WTC11 (cell line): ENCODE measurements at regions not wholly inside any gene's neighbourhood (a gene's known extent, or its start where the extent isn't known, plus 50 kb on each side); places are given as distances from the start of the nearest gene placed in this dataset.

ENCODE experiments used
- ATAC-seq: fragments of 200-7000 bp; cut with Tn5 transposase; 2 replicates; pipeline ENCODE4 v1.10.0; 2021; ENCODE audit warnings: mild to moderate bottlenecking, moderate library complexity
- CTCF ChIA-PET: fragments of 300-600 bp; sonication (Branson Sonifier 250); formaldehyde crosslinking; loops from one replicate; lab custom pipeline; 2021; ENCODE audit warnings: antibody characterized with exemption; lab: Charles Lee
- POLR2A ChIA-PET: fragments of 350-600 bp; sonication (Branson Sonifier 250); formaldehyde crosslinking; loops from one replicate; lab custom pipeline; 2021; ENCODE audit warnings: antibody characterized with exemption; lab: Charles Lee
- DNase-seq: peaks from one replicate; pipeline ENCODE4 v3.0.0; 2021; ENCODE audit warnings: low spot score
- H3K27ac Mint-ChIP-seq: 2 replicates; pipeline ENCODE4 v1.8.0; 2021; ENCODE audit warnings: mixed read lengths
- H3K27me3 Mint-ChIP-seq: 2 replicates; pipeline ENCODE4 v1.8.0; 2021; ENCODE audit warnings: low read depth, mild to moderate bottlenecking, moderate library complexity, mixed read lengths
- H3K36me3 Mint-ChIP-seq: 2 replicates; pipeline ENCODE4 v1.8.0; 2021; ENCODE audit warnings: mixed read lengths
- H3K4me1 Mint-ChIP-seq: 2 replicates; pipeline ENCODE4 v1.8.0; 2022; ENCODE audit warnings: mixed read lengths
- H3K4me3 Mint-ChIP-seq: 2 replicates; pipeline ENCODE4 v1.8.0; 2021; ENCODE audit warnings: mild to moderate bottlenecking, moderate library complexity, mixed read lengths
- H3K9me3 Mint-ChIP-seq: 2 replicates; pipeline ENCODE4 v1.8.0; 2021; ENCODE audit warnings: mixed read lengths
- AR ChIP-seq: fragments of 250-450 bp; sonication (Bioruptor Pico); IDR thresholded peaks from 2 replicates; pipeline ENCODE4 v1.9.0; 2021; ENCODE audit warnings: mild to moderate bottlenecking
- ATF1 ChIP-seq: sonication (generic); formaldehyde crosslinking; IDR thresholded peaks from 2 replicates; pipeline ENCODE4 v1.8.1; 2023; ENCODE audit warnings: mild to moderate bottlenecking, moderate library complexity, missing genetic modification reagents
- CDX4 ChIP-seq: fragments of 250-450 bp; sonication (Bioruptor Pico); IDR thresholded peaks from 2 replicates; pipeline ENCODE4 v1.9.0; 2021; ENCODE audit warnings: moderate library complexity, mild to moderate bottlenecking, inconsistent platforms, borderline replicate concordance
- E2F4 ChIP-seq: sonication (generic); formaldehyde crosslinking; IDR thresholded peaks from 2 replicates; pipeline ENCODE4 v1.8.1; 2022; ENCODE audit warnings: low read depth, mild to moderate bottlenecking, moderate library complexity, missing genetic modification reagents, borderline replicate concordance
- E2F5 ChIP-seq: sonication (generic); formaldehyde crosslinking; IDR thresholded peaks from 2 replicates; pipeline ENCODE4 v1.8.1; 2022; ENCODE audit warnings: mild to moderate bottlenecking, moderate library complexity, missing genetic modification reagents
- EMX1 ChIP-seq: fragments of 250-450 bp; sonication (Bioruptor Pico); IDR thresholded peaks from 2 replicates; pipeline ENCODE4 v1.8.0; 2021; ENCODE audit warnings: mild to moderate bottlenecking
- FOXJ3 ChIP-seq: sonication (generic); formaldehyde crosslinking; IDR thresholded peaks from 2 replicates; pipeline ENCODE4 v1.9.0; 2021; ENCODE audit warnings: missing genetic modification reagents, mild to moderate bottlenecking, borderline replicate concordance
- GABPB1 ChIP-seq: sonication (generic); formaldehyde crosslinking; IDR thresholded peaks from 2 replicates; pipeline ENCODE4 v1.8.1; 2023; ENCODE audit warnings: mild to moderate bottlenecking, missing genetic modification reagents
- HMGA2 ChIP-seq: fragments of 250-450 bp; sonication (Bioruptor Pico); IDR thresholded peaks from 2 replicates; pipeline ENCODE4 v1.4.0; 2021; ENCODE audit warnings: mild to moderate bottlenecking, moderate library complexity
- HMGXB4 ChIP-seq: sonication (generic); formaldehyde crosslinking; IDR thresholded peaks from 2 replicates; pipeline ENCODE4 v1.8.1; 2023; ENCODE audit warnings: mild to moderate bottlenecking, moderate library complexity, missing genetic modification reagents
- MAX ChIP-seq: sonication (generic); formaldehyde crosslinking; IDR thresholded peaks from 2 replicates; pipeline ENCODE4 v1.8.0; 2022; ENCODE audit warnings: mild to moderate bottlenecking, missing genetic modification reagents
- NFYB ChIP-seq: sonication (generic); formaldehyde crosslinking; conservative IDR thresholded peaks from 2 replicates; pipeline ENCODE4 v1.8.0; 2022; ENCODE audit warnings: low read depth, missing genetic modification reagents
- OVOL2 ChIP-seq: fragments of 250-450 bp; sonication (Bioruptor Pico); IDR thresholded peaks from 2 replicates; pipeline ENCODE4 v1.9.0; 2021; ENCODE audit warnings: mild to moderate bottlenecking, borderline replicate concordance
- PREB ChIP-seq: sonication (generic); formaldehyde crosslinking; IDR thresholded peaks from 2 replicates; pipeline ENCODE4 v1.8.1; 2022; ENCODE audit warnings: mild to moderate bottlenecking, missing genetic modification reagents, moderate library complexity, borderline replicate concordance
- TCF7 ChIP-seq: sonication (generic); formaldehyde crosslinking; IDR thresholded peaks from 2 replicates; pipeline ENCODE4 v1.8.0; 2022; ENCODE audit warnings: mild to moderate bottlenecking, low read depth, missing genetic modification reagents, moderate library complexity
- TEAD4 ChIP-seq: sonication (generic); formaldehyde crosslinking; IDR thresholded peaks from 2 replicates; pipeline ENCODE4 v1.8.0; 2022; ENCODE audit warnings: mild to moderate bottlenecking, missing genetic modification reagents
- ZBTB43 ChIP-seq: sonication (generic); formaldehyde crosslinking; IDR thresholded peaks from 2 replicates; pipeline ENCODE4 v1.8.1; 2023; ENCODE audit warnings: mild to moderate bottlenecking, missing genetic modification reagents
- ZNF121 ChIP-seq: sonication (generic); formaldehyde crosslinking; IDR thresholded peaks from 2 replicates; pipeline ENCODE4 v1.8.0; 2023; ENCODE audit warnings: missing genetic modification reagents
- ZNF219 ChIP-seq: sonication (generic); formaldehyde crosslinking; IDR thresholded peaks from 2 replicates; pipeline ENCODE4 v1.8.0; 2023; ENCODE audit warnings: missing genetic modification reagents, mild to moderate bottlenecking, borderline replicate concordance
- ZNF317 ChIP-seq: sonication (generic); formaldehyde crosslinking; IDR thresholded peaks from 2 replicates; pipeline ENCODE4 v1.8.1; 2023; ENCODE audit warnings: low read depth, mild to moderate bottlenecking, moderate library complexity, missing genetic modification reagents, borderline replicate concordance

GRCh38 chr3:31472479-31473390 is 60.0 kb upstream of the STT3B start (continued):
- TF ChIP-seq HMGXB4: no peak
- TF ChIP-seq, all 79 proteins: peak for 0

- H3K4me3 Mint-ChIP-seq: no peak overlapping the region
- ATAC-seq: no peak
- peaks cover 5% of the 10 kb centered on the region; the same call in 1 of the 2 replicates for H3K4me1 Mint-ChIP-seq
- 0 out of 2 replicates have a peak, but pooled peaks cover 5% of the 10 kb centered on the region for H3K36me3 Mint-ChIP-seq
- TF ChIP-seq OVOL2: no peak
- no peak for TF ChIP-seq GABPB1 (CRISPR knock-in tag)
- TF ChIP-seq ZBTB43 (CRISPR knock-in tag): no peak
- TF ChIP-seq E2F4 (CRISPR knock-in tag): no peak
- TF ChIP-seq ZNF219 (CRISPR knock-in tag): no peak
- TF ChIP-seq ZNF317 (CRISPR knock-in tag): no peak
- TF ChIP-seq TCF7: no peak
- no peak for TF ChIP-seq HMGA2 (CRISPR knock-in tag)
- no peak for TF ChIP-seq NFYB (CRISPR knock-in tag)
- TF ChIP-seq AR (CRISPR knock-in tag): no peak
- no peak for TF ChIP-seq PREB
- no peak for TF ChIP-seq CDX4 (CRISPR knock-in tag)
- TF ChIP-seq MAX: no peak
- no peak for TF ChIP-seq ZNF121 (CRISPR knock-in tag)
- TF ChIP-seq EMX1: no peak
- no peak for TF ChIP-seq FOXJ3 (CRISPR knock-in tag)
- TF ChIP-seq ATF1 (CRISPR knock-in tag): no peak
- no peak for TF ChIP-seq HMGXB4
- TF ChIP-seq E2F5 (CRISPR knock-in tag): no peak
- TF ChIP-seq TEAD4 (CRISPR knock-in tag): no peak
- H3K9me3 Mint-ChIP-seq: peaks cover 16% of the 10 kb centered on the region
- CTCF ChIA-PET: no interaction called here
- no peaks in the 10 kb centered on the region for H3K27me3 Mint-ChIP-seq
- no peak for DNase-seq
- H3K27ac Mint-ChIP-seq: no peak overlapping the region
- POLR2A ChIA-PET: no interaction called here
These were observed 56.5 kb upstream of the STT3B start for GRCh38 chr3:31476209-31476608.
